ENCODE measurements at regions not wholly inside any gene's neighbourhood (a gene's known extent, or its start where the extent isn't known, plus 50 kb on each side); places are given as distances from the start of the nearest gene placed in this dataset.

DNA sequence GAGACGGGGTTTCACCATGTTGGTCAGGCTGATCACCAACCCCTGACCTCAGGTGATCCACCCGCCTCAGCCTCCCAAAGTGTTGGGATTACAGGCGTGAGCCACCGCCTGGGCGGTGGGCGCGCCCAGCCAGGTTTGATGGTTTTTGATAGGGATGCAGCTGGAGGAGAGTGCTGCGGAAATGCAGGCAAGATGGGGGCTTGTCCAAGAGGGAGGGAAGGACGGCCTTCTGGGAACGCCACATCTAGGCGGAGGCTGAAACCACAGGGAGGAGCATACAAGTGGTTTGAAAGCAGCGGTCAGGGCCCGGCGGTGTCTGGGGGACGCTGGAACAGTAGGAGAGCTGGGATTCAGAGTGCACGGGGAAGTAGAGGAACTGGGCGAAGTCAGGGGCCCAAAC lies 134.6 kb downstream of the VRK1 start:
- DNase-seq, result no peak

DNA sequence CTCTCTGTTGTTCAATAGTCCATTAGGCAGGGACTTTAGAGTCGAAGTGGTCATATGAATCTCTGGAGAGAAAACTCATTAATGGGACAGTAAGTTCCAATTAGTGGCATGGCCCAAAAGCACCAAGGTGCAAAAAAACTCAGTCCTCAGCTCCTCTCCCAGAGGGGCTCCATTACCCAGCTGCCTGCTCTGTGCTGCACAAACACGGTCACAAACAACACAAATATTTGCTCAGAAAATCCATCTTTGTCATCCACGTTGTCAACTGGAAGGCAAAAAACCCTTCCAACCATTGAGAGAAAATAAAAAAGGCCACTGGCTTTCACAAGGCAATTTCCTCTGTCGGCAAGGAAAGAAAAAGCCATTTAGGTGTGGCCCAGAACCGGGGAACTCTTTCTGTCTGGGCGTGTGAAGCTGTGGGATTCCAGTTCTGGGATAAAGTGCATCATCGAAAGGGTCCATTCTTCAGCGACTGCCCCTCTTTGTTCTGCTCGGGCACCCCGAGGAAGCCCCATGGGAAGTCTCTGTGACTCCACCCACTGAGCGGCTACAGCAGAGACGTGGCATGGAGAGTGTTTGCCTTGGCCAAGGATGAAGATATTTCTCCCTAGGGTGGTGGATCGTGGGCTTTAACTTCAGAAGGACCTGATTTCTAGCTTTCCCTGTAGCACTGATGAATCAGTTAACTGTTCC lies 137.6 kb downstream of the VRK1 start:
- DNase-seq, result no peak

DNA sequence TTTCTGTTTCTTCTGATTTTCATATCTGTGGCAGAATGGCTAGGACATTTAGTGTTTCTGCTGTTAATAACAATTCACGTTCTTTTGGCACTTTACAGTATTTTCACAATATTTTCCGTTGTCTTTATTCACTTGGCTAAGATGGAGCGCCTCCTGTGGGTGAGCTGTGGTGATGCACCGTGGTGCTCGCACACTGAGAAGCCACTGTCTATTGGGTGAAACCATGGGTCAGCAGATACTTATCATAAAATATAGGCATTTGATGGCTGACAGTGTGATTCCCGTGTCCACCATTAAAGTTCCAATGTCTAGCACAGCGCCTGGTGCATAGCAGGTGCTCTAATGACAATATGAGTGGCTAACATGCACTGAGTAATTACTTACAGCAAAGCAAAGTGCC lies 141.8 kb downstream of the VRK1 start:
- DNase-seq, result peak; percentile 8 to 47

DNA sequence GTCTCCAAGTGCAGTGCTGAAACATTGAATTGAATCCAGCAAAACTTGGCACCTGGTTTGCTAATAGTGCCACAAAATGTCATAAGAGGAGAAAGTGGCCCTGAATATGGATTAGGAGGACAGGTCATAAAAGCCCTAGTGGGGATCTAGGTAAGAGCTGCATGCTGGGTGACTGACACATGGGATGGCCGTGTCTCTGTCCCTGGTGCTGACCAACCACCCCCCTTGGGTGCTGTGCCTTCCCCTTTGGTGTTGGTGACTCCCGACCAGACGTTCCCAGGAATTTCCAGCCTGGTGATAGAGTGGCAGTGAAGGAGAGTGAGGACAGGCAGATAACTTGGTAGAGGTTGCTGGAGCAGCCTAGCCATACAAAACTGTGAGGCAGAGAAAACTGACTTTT lies 142.8 kb downstream of the VRK1 start:
- no peak for DNase-seq

DNA sequence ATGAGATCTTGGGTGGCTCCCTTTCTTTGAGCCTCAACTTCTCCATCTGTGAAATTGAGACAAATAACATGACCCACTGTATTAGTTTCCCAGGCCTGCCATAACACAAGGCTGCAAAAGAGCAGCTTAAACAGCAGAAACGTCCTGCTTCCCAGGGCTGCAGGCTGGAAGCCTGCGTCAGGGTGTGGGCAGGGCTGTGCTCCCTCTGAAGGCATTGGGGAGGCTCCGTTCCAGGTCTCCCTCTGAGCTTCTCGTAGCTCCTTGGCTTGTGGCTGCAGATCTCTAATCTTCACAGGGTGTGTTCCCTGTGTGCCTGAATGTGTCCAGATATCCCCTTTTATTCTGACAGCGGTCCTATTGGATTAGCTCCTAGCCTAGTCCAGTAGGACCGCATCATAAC lies 147.1 kb downstream of the VRK1 start:
- DNase-seq, result no peak

DNA sequence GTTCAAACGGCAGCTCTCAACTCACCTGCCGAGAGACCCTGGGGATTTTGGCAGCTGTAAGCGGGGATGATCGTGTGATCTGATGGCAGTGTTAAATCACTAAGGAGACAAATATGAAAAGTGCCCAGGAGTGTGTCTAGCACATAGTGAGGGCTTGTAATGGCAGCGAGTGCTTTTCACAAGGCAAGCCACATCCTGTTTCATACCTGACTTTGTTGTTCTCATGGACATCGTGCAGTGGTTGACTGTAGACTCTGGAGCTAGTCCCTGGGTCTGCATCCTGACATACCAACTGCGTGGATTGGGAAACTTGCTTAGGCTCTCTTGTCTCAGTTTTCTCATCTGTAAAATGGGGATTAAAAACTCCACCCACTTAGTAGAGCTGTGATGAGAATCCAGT lies 148.5 kb downstream of the VRK1 start:
- DNase-seq, result no peak

DNA sequence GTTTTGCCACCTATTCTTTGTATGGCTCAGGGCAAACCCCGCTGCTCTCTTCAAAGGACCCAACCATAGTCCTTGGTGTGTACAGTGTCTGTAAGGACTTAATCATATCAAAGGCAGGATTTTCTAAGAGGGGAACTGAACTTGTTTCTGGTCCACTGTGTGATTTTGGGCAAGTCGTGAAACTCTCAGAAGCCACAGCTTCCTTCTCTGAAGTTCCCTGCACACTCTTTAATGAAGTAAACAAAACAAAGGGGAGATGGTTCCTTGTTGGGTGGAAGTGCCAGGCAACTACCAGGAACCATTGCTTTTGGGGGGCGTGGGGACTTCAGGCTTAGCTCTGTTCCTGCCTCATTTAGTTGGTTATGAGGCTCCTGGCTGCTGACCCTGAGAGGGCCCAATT lies 152.4 kb downstream of the VRK1 start:
- peak; percentile 7 to 22 for DNase-seq

DNA sequence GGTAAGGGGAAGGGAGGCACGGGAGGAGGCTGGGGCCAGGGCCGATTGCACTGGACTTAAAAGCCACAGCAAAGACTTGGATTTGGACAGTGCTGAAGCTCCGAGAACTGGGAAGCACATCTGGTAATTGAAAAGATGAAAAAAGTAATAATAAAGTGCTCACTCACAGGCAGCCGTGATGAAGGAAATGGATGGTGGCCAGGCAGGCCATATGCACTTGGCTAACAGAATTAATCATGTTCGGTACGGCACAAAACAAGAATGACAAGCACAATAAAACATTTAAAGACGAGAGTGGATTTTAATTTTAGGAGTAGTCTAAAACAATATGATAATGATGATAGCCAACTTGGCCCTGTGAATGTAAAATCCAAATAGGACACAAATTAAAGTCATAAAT lies 154.3 kb downstream of the VRK1 start:
- no peak for DNase-seq

DNA sequence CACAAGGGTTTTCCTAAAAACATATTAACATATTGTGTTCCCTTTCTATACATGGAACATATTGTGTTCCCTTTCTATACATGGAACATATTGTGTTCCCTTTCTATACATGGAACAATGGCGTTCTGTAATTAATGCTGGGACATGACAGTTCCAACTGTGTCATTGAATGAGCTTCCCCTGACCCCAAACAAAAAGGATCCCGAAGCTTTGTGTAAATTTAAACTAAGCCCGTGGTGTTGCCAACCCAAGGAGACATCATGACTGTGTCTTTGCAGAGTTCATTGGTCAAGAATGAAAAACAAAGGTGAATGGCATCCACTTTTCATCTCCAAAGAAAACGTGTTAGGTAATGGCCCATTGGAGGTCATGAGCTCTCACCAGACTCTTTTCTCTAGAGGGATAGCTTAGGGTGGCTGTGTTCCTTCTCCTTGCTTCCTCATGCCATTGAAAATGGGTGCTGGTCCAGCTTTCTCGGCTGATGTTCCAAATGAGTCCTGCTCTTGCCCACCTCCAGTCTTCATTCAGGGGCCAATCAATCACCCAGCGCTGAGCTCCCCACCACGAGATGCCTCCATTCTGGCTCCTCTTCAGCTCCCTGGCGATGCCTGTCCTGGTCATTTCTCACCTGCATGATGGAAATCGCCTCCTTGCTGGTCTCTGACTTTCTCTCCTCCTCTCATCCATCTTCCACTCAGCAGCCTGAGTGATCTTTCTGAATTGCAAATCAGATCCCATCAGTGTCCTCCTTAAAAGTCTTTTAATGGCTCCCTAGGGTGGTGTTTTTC lies 156.1 kb downstream of the VRK1 start:
- DNase-seq, result no peak

DNA sequence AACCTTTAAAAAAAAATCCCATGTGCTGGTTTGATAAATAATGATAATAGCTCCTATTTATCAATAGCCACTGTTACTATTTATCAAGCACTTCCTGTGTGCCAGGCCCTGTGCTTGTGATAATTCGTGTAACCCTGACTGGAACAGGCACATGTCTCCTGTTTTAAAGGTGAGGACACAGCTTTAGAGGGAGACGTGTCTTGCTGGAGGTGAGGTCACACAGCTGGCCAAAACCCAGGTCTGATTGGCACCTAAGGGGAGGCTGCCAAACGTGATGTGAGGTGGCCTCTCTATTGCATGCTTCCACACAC lies 156.6 kb downstream of the VRK1 start:
- DNase-seq, result no peak

DNA sequence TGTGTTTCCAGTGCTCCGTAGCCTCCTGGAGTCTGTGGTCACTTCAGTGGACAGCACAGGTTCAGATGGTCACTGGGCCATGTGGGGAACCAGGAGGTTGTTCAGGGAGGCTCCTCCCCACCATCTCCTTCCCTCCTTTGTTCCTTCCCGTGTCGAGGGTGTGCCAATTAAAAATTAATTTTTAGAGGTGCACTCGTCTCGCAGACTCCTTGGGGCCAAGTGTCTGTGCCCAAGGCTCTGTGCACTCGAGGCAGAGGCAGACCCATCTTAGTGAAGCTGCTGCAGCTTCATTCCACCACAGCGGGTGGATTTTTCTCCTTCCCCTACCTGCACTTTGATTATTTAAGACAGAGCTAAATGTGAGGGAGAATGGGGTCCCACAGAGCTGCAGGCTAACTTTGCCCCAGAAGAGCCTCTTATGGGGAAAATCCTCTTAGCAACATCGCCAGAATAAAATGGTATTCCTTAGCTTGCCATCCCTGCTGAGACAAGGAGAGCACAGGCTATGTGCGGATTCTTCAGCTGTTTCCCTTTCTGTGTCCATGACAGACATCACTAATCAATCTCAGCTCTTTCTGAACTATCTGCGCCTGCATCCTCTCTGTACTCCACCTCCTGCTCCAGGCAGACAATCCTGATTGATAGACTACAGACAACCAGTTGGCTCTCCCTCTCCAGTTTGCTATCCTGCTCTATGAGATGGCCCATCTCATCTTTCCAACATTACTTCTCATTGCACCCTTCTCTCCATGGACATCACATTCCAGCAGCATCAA lies 159.5 kb downstream of the VRK1 start:
- no peak for DNase-seq

DNA sequence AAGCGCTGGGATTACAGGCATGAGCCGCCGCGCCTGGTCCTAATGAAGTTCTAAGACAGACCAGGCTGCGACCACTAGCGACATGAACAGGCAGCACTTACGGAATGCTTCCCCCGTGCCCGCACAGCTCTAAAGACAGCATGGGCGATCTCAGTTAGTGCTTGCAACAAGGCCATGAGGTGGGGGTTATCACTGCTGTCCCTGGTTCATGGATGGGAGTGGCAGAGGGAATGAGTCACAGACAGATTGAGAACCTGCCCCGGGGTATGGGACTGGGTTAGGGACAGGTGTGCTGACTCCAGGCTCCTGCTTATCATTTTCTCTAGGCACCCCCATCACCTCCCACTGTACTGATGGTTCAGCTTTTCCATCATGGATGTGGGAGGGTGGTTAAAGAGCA lies 160.9 kb downstream of the VRK1 start:
- DNase-seq, result no peak

DNA sequence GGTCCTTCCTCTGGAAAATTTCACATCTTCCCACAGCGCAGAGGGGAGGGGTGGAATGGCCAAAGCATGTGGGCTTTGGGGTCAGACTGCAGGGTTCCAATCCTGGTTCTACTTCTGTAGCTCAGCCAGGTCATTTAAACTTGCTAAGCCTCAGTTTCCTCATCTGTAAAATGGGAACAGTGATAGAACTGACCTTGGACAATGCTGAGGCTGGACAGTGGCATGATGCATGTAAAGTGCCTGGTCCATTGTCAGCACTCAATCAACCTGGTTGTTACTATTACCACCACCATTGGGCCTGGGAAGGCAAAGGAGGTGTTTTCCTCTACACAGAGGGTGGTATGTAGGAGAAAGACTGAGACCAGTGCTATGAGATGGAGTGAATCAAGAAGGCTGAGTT lies 162.8 kb downstream of the VRK1 start:
- DNase-seq, result no peak

DNA sequence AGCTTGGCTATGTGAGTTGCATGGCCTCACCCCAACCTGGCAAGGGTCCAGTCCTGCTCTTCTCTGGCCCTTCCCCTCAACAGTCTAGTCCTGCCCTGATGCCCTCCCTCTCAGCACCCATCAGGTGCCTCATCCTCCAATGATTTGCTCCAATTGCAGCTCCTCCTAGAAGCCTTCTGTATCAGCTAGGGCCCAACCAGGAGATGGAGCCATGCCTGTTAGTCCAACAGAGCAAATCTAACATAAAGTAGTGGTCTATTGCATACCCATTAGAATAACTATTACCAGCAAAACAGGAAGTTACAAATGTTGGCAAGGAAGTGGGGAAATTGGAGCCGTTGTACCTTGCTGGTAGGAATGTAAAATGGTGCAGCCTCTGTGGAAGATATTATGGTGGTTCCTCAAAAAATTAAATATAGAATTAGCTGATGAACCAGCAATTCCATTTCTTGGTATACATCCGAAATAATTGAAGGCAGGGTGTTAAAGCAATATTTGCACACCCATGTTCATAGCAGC lies 163.5 kb downstream of the VRK1 start:
- no peak for DNase-seq

DNA sequence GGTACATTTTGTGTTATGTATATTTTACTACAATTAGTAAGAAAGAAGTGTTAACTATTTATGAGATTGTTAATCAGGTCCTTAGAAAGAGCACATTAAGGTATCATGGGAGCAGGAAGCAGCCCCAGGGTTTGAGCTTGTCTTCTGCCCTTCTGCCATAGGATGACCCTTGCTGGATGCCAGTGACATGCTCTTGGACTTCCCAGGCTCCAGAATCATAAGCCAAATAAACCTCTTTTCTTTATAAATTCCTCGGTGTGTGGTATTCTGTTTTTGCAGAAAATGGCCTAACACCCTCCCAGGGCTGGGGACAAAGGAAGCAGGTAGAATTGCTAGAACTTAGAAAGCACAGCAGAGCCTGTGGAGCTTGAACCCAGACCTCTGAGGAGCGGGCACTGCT lies 164.7 kb downstream of the VRK1 start:
- no peak for DNase-seq

DNA sequence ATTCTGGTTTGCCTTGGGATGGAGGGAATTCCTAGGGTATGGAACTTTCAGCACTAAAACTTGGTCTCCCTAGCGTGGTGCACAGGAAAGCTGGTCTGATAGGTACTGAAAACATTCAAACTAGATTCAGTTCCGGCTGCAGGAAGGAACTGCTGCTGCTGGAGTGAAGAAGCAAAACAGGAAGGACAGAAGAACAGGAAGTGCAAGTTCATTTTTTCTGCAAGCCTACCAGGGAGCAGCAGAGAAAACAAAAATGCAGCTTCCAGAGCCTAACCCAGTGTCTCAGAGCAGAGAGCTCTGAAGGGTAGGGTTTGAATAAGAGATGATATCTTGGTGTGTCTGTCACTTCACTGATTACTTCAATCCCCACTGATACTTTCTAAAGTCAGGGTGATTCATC lies 165.2 kb downstream of the VRK1 start:
- DNase-seq, result peak in 1 of 2 donors; percentile 41

DNA sequence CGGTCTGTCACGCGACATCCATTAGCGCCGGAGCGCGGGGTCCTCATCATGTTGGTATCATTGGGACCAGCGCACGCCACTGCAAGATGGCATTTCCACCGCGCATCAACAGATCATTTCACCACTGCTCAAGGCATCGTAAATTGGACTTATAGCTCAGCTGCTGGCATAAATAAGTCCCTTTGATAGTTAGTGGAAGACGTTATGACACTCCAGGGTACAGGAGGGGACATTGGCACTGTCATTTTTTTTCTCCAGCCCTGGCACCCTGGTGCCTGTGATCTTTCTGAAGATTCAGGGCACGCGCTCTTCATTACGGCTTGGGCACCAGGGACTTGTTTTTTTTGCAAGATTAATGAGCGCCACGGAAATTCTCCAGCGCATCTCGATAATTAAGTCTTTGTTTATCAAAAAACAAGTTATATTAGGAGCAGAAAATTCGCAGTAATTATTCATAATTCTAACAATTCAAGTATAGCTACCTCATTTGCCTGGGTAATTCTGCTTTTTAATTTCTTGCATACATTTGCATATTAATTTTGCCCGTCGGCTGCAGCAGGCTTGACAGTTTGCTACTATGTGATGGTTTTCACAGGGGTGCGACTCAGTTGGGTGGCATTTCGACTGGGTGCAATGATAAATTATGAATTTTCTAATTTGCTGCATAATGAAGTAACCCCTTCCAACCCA lies 167.7 kb downstream of the VRK1 start:
- no peak for DNase-seq

DNA sequence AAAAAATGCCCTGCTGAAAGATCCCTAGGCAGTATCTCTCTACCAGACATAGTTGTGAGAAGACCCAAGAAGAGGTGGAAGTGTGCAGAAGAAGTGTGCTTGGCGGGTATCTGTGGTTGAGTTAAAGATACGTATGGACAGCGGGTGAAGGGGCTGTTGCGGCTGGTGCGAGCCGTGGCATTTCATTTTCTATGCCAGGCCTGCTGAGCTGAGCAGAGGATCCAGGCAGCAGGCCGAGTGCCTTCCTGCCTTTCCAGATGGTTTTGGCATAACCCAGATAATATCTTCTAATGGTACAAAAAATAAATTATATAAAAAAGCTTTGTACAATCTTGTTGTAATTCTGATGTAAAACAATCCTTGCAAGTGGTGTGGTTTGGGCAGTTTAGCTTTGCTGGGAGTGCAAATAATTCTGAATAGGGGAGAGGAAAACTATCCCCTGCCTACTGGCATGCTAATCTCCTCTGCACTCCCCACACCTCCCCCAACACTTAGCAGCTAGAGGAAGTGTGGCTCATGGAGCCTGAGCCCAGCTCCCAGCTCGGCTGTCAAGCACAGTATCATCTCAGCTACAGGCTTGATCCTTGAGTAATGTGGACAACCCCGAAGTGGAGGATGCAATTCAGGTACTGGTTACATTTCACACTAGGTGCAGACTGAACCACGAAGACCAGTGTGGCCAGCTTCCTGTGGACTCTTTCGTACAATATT lies 168.9 kb downstream of the VRK1 start:
- no peak for DNase-seq

DNA sequence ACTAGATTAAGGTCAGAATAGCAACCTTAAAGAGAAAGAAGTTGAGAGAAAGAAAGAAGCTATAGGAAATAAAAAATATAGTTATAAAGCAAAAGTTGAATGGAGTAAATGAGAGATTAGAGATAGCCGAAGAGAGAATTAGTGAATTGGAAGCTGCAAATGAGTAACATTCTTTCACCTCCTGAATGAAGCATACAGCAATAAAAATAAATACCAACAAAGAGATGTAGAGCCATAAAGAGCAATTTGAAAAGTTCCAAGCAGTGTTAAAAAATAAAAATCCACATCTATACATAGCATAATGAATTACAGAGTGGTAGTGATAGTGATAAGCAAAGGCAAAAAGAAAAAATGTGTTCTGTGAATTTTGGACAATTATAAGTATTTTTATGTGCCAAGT lies 177.9 kb downstream of the VRK1 start:
- DNase-seq, result no peak

DNA sequence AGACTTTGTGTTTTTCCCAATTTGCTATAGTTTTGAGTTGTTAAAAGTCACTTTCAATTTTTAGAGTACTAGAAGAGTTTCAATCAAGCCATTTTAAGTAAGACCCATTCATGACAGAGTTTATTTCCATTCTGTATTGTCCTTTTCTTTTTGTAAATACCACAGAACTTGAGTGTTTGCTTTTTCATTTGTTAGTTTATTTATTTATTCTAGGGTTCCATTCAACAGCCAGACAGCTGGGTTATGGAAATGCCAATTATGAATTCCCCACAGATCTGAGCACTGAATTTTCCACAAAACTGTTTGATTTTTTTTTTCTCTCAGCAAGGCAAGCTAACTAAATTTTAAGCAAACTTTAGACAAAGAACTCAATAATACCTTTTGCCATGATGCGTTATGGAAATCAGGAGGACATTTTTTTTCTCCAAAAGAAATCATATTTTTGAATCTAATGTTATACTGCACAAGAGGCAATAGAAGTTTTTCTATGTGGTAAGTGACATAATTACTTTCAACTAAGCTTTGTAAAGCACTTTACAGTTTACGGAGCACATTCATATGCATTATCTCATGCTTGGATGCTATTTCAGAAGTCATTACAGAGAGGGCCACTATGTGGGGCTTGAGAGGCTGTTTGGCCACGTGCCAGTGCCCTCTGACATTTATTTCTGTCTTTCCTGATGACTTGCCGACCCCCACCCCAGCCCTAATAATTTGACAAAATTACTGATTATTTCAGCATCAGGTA lies 181.5 kb downstream of the VRK1 start:
- DNase-seq, result no peak

DNA sequence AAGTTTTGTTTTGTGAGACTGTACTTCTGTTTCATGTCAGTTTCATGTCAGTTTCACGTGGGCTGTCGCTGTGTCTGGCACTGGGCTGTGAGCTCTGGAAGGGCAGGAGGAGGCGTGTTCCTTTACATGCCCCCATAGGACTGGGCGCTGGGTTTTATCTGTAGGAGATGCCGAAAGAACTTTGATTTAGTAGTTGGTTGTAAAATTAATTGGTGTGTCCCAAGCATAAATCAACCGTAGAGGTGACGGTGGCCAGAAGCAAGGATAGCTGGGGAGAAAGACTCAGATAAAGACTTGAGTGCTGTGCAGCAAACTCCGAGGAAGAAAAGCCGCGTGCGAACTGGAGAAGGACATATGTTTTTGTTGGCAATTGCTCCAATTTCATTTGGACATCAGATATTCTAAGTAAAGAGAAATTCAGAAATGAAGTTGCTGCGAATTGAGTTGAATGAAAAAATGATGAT lies 182.5 kb downstream of the VRK1 start:
- no peak for DNase-seq

DNA sequence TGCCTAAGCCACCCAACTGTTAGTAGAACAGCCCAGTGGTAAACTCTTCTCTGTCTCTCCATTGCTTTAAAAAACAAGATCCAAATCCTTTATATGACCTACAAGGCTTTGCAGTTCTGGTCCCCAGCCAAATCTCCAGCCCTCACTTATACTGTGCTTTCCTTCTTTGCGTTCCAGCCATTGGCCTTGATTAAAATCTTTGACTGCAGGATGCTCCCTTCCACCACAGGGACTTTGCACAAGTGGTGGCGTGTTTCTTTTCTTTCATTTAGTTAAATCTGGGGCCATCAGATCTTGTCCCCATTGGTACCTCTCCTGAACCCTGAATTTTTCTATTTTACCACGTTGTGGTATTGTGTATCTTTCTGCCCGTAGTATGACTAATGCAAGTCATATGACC lies 183.7 kb downstream of the VRK1 start:
- DNase-seq, result no peak

All from inflammatory macrophage treated with lipopolysaccharide for 1 hour (primary cell).